K562 (cell line): ENCODE measurements at regions not wholly inside any gene's neighbourhood (a gene's known extent, or its start where the extent isn't known, plus 50 kb on each side); places are given as distances from the start of the nearest gene placed in this dataset.

ENCODE experiments used
- ATAC-seq: fragments of 200-7000 bp; cut with Tn5 transposase; 3 replicates; pipeline ENCODE4 v1.9.1; 2020; ENCODE audit warnings: moderate library complexity
- BruUV-seq: library from RNA; stranded (reverse); fragments of 400-500 nt; replicated peaks from 2 replicates; lab custom pipeline; 2021; lab: Mats Ljungman, UMichigan
- CTCF ChIA-PET: fragments of 300-600 bp; formaldehyde crosslinking; extraction: SDS; loops from one replicate; lab custom pipeline; 2021; ENCODE audit warnings: low intra/inter-chr PET ratio; lab: Yijun Ruan, JAX
- POLR2A ChIA-PET: fragments of 300-600, 350-650 bp; sonication (Branson Sonifier 250); formaldehyde crosslinking; extraction: SDS; loops from one replicate; lab custom pipeline; 2021; ENCODE audit warnings: antibody characterized with exemption, inconsistent platforms; lab: Yijun Ruan, JAX
- DNase-seq, 4 experiments: peaks; one replicate each; pipeline versions ENCODE4 v3.0.0 to v3.0.0-alpha.2; 2011 to 2018; ENCODE audit warnings: low spot score in 3 of 4, mixed read lengths in 3 of 4; ENCODE audit errors: extremely low read depth in 1 of 4
- FAIRE-seq: peaks from 2 replicates; lab custom pipeline; 2011; peaks lifted over from hg19 to GRCh38; lab: Jason Lieb, UNC
- H2AFZ ChIP-seq: 2 replicates; pipeline ENCODE4 v1.6.0; 2011; ENCODE audit warnings: low read depth, low read length, control low read depth, inconsistent platforms
- H3K27ac ChIP-seq: fragments of 200-600 bp; 3 replicates; pipeline ENCODE4 v1.8.0; 2011; ENCODE audit warnings: low read depth, mild to moderate bottlenecking, control low read depth, inconsistent platforms, low read length, moderate library complexity, mixed read lengths; ENCODE audit errors: extremely low read depth
- H3K27me3 ChIP-seq, 2 experiments: fragments of 300-600 bp in 1 of 2; 2 replicates in 1 of 2; 3 replicates in 1 of 2; pipeline versions ENCODE4 v1.6.0 to v1.8.0; 2011; ENCODE audit warnings: inconsistent platforms in 2 of 2, low read length in 2 of 2, mild to moderate bottlenecking in 1 of 2, mixed read lengths in 1 of 2, moderate library complexity in 1 of 2; ENCODE audit not compliant: control insufficient read depth in 2 of 2, insufficient read depth in 2 of 2
- H3K36me3 ChIP-seq: fragments of 300-600 bp; 3 replicates; pipeline ENCODE4 v1.8.0; 2011; ENCODE audit warnings: mild to moderate bottlenecking, low read length, inconsistent platforms; ENCODE audit not compliant: control insufficient read depth, insufficient read depth
- H3K4me1 ChIP-seq, 2 experiments: fragments of 200-600 bp in 1 of 2; replicated peaks in 1 of 2; 2 replicates in 1 of 2; 3 replicates in 1 of 2; pipeline versions ENCODE4 v1.5.1 to v1.8.0; 2011; ENCODE audit warnings: inconsistent platforms in 2 of 2, low read length in 2 of 2, mild to moderate bottlenecking in 1 of 2, mixed read lengths in 1 of 2, moderate library complexity in 1 of 2; ENCODE audit not compliant: control insufficient read depth in 2 of 2, insufficient read depth in 2 of 2
- H3K4me2 ChIP-seq: 2 replicates; pipeline ENCODE4 v1.6.1; 2011; ENCODE audit warnings: low read length, control low read depth, inconsistent platforms, mixed read lengths; ENCODE audit not compliant: insufficient read depth
- H3K4me3 ChIP-seq: fragments of 200-600 bp; sonication (generic), shearing (Covaris generic); 2 replicates; pipeline ENCODE4 v1.5.1; 2016; ENCODE audit warnings: control low read depth, inconsistent platforms
- H3K79me2 ChIP-seq: fragments of 200-600 bp; 3 replicates; pipeline ENCODE4 v1.8.0; 2011; ENCODE audit warnings: low read length, inconsistent platforms; ENCODE audit not compliant: control insufficient read depth, insufficient read depth
- H3K9ac ChIP-seq, 2 experiments: 2 replicates each; pipeline versions ENCODE4 v1.6.0 to v1.6.1; 2011; ENCODE audit warnings: low read depth in 2 of 2, low read length in 2 of 2, control low read depth in 1 of 2, inconsistent platforms in 1 of 2, mild to moderate bottlenecking in 1 of 2, mixed read lengths in 1 of 2; ENCODE audit not compliant: insufficient read depth in 1 of 2
- H3K9me1 ChIP-seq: one replicate; pipeline ENCODE4 v1.6.0; 2011; ENCODE audit warnings: inconsistent platforms, mild to moderate bottlenecking, low read length, moderate library complexity; ENCODE audit not compliant: control insufficient read depth, insufficient read depth
- H3K9me3 ChIP-seq: replicated peaks from 2 replicates; pipeline ENCODE4 v1.5.1; 2011; ENCODE audit warnings: low read depth, low read length, inconsistent platforms; ENCODE audit not compliant: control insufficient read depth, insufficient read depth
- H4K20me1 ChIP-seq: replicated peaks from 2 replicates; pipeline ENCODE4 v1.6.1; 2011; ENCODE audit warnings: low read length, inconsistent platforms, mixed read lengths; ENCODE audit not compliant: control insufficient read depth, insufficient read depth
- CEBPB ChIP-seq: fragments of 450-650 bp; IDR thresholded peaks from 2 replicates; pipeline ENCODE4 v1.6.1; 2016; ENCODE audit warnings: missing genetic modification characterization, missing compliant biosample characterization
- CEBPG ChIP-seq, 3 experiments: fragments of 200-800 bp in 1 of 3; sonication (Bioruptor generic) in 1 of 3; sonication (generic) in 1 of 3; formaldehyde crosslinking in 1 of 3; IDR thresholded peaks in 2 of 3; conservative IDR thresholded peaks in 1 of 3; 2 replicates each; pipeline versions ENCODE4 v1.6.1 to v1.8.0; 2016 to 2022; ENCODE audit warnings: missing compliant biosample characterization in 2 of 3, missing genetic modification characterization in 2 of 3, mild to moderate bottlenecking in 1 of 3, missing genetic modification reagents in 1 of 3
- SAFB ChIP-seq: fragments of 200-400 bp; formaldehyde crosslinking; IDR thresholded peaks from 2 replicates; pipeline ENCODE4 v1.6.1; 2017; ENCODE audit warnings: low read depth, low read length, borderline replicate concordance
- WGBS: fragments of 100-300 bp; shearing (Covaris generic); methylation state at CpG from one replicate; pipeline ENCODE4 v1.1.6; 2016; ENCODE audit warnings: low coverage, mixed read lengths; ENCODE audit not compliant: insufficient coverage; ENCODE audit errors: missing lambda C conversion rate; 5-methylcytosine and 5-hydroxymethylcytosine counted together
- in situ Hi-C: fragments of 300-500 bp; cut with MboI; formaldehyde crosslinking; loops from 4 replicates; pipeline ENCODE4 v1.15.0; 2018; ENCODE audit warnings: inconsistent platforms, mixed read lengths
- intact Hi-C: fragments of 100-400 bp; cut with micrococcal nuclease; formaldehyde crosslinking; loops from 2 replicates; pipeline ENCODE4 v1.14.2; 2022
- TF ChIP-seq, protein P1 (sequence below): fragments of 450-650 bp; IDR thresholded peaks from 2 replicates; pipeline ENCODE4 v1.6.1; 2016

GRCh38 chr15:89395996-89396395 lies 61.4 kb upstream of the POLG start:
- Histone ChIP-seq H3K4me2 (no peak overlapping the region), H3K79me2 (no peaks in the 10 kb centered on the region), H3K4me3 (no peak overlapping the region), H3K9me3 (no peaks in the 10 kb centered on the region), H3K4me1 (peaks cover 0 to 16% of the 10 kb centered on the region in 2 experiments; a peak in 3 of 5 replicates), H2AFZ (no peak overlapping the region), H4K20me1 (no peaks in the 10 kb centered on the region; the same call in 1 of the 2 replicates), H3K9ac (peak overlapping the region in 1 of 2 experiments; percentile 27; a peak in 1 of 4 replicates), H3K27me3 (peaks cover 0 to 51% of the 10 kb centered on the region in 2 experiments; a peak in 2 of 5 replicates), H3K27ac (no peak overlapping the region), H3K9me1 (no peaks in the 10 kb centered on the region), H3K36me3 (no peaks in the 10 kb centered on the region)
- BruUV-seq, result no TSS peak
- intact Hi-C loops (no loop called here), in situ Hi-C loops (no loop called here)
- POLR2A ChIA-PET, result no interaction called here
- TF ChIP-seq CEBPG (CRISPR knock-in tag; IDR thresholded peaks at IDR 0.05) (0 out of 2 replicates have a peak, but pooled peaks have one; percentile 27), CEBPG (tag; conservative IDR thresholded peaks at IDR 0.05 in 1 of 2, IDR thresholded peaks at IDR 0.05 in 1 of 2) (peak; percentile 82 to 84), SAFB (no peak), CEBPB (tag) (peak; percentile 83)
- TF ChIP-seq, protein P1, sequence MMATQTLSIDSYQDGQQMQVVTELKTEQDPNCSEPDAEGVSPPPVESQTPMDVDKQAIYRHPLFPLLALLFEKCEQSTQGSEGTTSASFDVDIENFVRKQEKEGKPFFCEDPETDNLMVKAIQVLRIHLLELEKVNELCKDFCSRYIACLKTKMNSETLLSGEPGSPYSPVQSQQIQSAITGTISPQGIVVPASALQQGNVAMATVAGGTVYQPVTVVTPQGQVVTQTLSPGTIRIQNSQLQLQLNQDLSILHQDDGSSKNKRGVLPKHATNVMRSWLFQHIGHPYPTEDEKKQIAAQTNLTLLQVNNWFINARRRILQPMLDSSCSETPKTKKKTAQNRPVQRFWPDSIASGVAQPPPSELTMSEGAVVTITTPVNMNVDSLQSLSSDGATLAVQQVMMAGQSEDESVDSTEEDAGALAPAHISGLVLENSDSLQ, result no peak
- CTCF ChIA-PET, result no interaction called here
- DNase-seq (no peak), FAIRE-seq (no peak), ATAC-seq (no peak)
- WGBS, result 10% methylated on average over 4 of the region's 4 CpGs
